ENCODE measurements at regions not wholly inside any gene's neighbourhood (a gene's known extent, or its start where the extent isn't known, plus 50 kb on each side); places are given as distances from the start of the nearest gene placed in this dataset.

DNA sequence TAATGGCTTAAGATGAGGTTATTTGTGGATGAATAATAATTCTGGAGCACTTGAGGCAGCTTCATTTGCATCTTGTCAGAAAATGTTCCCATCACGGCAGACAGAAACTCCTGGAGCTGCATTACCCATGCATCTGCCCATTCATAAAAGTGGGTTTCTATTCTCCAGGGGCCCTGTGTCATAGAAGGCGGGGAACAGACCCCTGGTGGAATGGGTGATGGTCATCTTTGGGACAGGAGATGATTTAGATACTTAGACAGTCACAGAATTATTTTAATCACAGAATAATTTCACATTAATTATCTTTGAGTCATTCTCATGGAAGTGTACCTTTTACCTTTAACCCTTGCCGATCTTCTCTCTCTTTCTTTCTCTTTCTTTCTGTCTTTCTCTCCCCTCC lies 980.7 kb upstream of the TMEM132C start:
- DNase-seq (no peak), ATAC-seq (no peak)
- H3K4me3 ChIP-seq = no peak overlapping the region
- intact Hi-C loops (cut with DNase I) = no loop called here
- no peaks in the 10 kb centered on the region for H3K36me3 ChIP-seq
- H3K27ac ChIP-seq = no peak overlapping the region
- TF ChIP-seq, protein P1, sequence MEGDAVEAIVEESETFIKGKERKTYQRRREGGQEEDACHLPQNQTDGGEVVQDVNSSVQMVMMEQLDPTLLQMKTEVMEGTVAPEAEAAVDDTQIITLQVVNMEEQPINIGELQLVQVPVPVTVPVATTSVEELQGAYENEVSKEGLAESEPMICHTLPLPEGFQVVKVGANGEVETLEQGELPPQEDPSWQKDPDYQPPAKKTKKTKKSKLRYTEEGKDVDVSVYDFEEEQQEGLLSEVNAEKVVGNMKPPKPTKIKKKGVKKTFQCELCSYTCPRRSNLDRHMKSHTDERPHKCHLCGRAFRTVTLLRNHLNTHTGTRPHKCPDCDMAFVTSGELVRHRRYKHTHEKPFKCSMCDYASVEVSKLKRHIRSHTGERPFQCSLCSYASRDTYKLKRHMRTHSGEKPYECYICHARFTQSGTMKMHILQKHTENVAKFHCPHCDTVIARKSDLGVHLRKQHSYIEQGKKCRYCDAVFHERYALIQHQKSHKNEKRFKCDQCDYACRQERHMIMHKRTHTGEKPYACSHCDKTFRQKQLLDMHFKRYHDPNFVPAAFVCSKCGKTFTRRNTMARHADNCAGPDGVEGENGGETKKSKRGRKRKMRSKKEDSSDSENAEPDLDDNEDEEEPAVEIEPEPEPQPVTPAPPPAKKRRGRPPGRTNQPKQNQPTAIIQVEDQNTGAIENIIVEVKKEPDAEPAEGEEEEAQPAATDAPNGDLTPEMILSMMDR (IDR thresholded peaks at IDR 0.05) = no peak
- no peak for TF ChIP-seq POLR2A (IDR thresholded peaks at IDR 0.05)
- 69% methylated on average over 3 of the region's 3 CpGs for WGBS (ENCODE audit: insufficient coverage, low coverage, low lambda C conversion rate, missing lambda C conversion rate)
- no peaks in the 10 kb centered on the region for H3K9me3 ChIP-seq
- H3K4me1 ChIP-seq = no peaks in the 10 kb centered on the region
- H3K27me3 ChIP-seq = no peaks in the 10 kb centered on the region

DNA sequence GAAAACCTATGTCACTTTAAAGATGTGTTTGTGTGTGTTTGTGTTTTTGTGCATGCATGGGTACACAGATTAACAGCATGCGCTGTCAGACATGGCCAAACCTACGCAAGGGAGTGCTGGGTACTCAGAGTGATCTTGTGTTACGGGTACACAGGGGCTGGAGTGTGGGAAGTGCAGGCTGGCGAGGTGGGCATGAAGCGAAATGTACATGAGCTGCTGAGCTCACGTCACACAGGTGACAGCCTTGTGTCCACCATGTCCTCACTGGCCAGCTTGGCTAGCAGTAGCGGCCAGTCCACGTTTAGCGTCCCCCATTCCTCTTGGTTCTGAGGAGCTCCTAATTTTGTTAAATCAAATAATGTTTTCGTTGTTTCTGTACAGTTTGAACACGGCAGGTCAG lies 979.7 kb upstream of the TMEM132C start:
- intact Hi-C loops (cut with DNase I) = no loop called here
- H3K4me1 ChIP-seq = no peaks in the 10 kb centered on the region
- no peak for TF ChIP-seq POLR2A (IDR thresholded peaks at IDR 0.05)
- TF ChIP-seq, protein P1 (IDR thresholded peaks at IDR 0.05) = no peak
- ATAC-seq = no peak
- H3K27me3 ChIP-seq = no peaks in the 10 kb centered on the region
- H3K4me3 ChIP-seq = no peak overlapping the region
- no peaks in the 10 kb centered on the region for H3K36me3 ChIP-seq
- no peak overlapping the region for H3K27ac ChIP-seq
- DNase-seq = no peak
- 96% methylated on average over 6 of the region's 11 CpGs for WGBS (ENCODE audit: insufficient coverage, low coverage, low lambda C conversion rate, missing lambda C conversion rate)
- H3K9me3 ChIP-seq = no peaks in the 10 kb centered on the region

DNA sequence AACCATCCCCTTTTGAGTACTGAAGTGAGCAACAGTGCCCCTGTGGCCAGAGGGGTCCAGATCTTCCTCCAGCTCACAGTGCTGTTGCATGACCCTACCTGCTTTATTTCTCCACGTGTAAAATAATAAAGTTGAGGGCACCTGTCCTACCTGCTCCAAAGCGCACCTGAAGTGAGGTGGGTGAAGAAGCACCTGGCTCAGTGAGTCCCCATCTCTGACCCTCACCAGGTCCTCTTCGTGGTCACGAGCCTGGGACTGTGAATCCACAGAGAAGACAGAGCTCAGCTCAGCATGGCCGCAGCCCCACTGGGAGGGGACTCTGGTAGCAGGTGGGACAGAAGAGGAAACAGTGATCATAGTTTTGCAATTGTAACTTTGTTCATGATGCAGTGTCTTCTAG lies 976.7 kb upstream of the TMEM132C start:
- DNase-seq (no peak), ATAC-seq (no peak)
- H3K27ac ChIP-seq = no peak overlapping the region
- no peaks in the 10 kb centered on the region for H3K9me3 ChIP-seq
- WGBS (ENCODE audit: insufficient coverage, low coverage, low lambda C conversion rate, missing lambda C conversion rate) = 64% methylated on average over 4 of the region's 5 CpGs
- intact Hi-C loops (cut with DNase I) = loop anchor here in 1 of 2 donors (10.0 kb wide), 1 partner anchor 185 kb away; no protein-coding TSS in a partner anchor
- no peaks in the 10 kb centered on the region for H3K27me3 ChIP-seq
- TF ChIP-seq POLR2A (IDR thresholded peaks at IDR 0.05) = no peak
- TF ChIP-seq, protein P1 (IDR thresholded peaks at IDR 0.05) = no peak
- no peak overlapping the region for H3K4me3 ChIP-seq
- no peaks in the 10 kb centered on the region for H3K36me3 ChIP-seq
- no peaks in the 10 kb centered on the region for H3K4me1 ChIP-seq

DNA sequence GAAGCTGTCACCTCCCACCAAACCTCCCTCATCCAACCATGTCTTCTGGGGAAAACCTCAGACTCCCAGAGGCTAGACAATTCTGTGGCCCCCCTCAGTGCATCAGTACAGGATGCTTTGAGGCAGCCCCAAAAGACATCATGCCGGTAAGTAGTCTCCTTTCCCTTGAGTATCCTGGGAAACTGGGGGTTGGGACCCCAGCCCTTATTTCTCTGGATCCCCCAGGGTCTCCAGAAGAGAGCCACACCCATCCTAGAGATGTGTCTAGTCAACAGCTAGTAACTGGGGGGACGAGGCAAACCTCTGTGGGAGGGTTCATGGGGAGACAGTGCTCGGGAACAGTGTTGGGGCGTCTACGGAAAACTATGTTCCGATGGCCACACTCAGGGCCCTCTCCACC lies 974.2 kb upstream of the TMEM132C start:
- TF ChIP-seq, protein P1 (IDR thresholded peaks at IDR 0.05) = no peak
- no peak for TF ChIP-seq POLR2A (IDR thresholded peaks at IDR 0.05)
- DNase-seq = no peak
- Histone ChIP-seq H3K9me3 (no peaks in the 10 kb centered on the region), H3K36me3 (no peaks in the 10 kb centered on the region), H3K4me1 (no peaks in the 10 kb centered on the region), H3K27ac (no peak overlapping the region), H3K27me3 (no peaks in the 10 kb centered on the region), H3K4me3 (no peak overlapping the region)
- no peak for ATAC-seq
- 33% methylated on average over 1 of the region's 6 CpGs for WGBS (ENCODE audit: insufficient coverage, low coverage, low lambda C conversion rate, missing lambda C conversion rate)
- intact Hi-C loops (cut with DNase I) = loop anchor here in 1 of 2 donors (10.0 kb wide), 1 partner anchor 188 kb away; no protein-coding TSS in a partner anchor
